GM12874 (cell line): ENCODE measurements at regions not wholly inside any gene's neighbourhood (a gene's known extent, or its start where the extent isn't known, plus 50 kb on each side); places are given as distances from the start of the nearest gene placed in this dataset.

Source experiments
- CTCF ChIP-seq: IDR thresholded peaks from 2 replicates; pipeline ENCODE4 v1.5.1; 2011; ENCODE audit warnings: low read depth, mild to moderate bottlenecking, control low read depth, low read length, moderate library complexity; ENCODE audit not compliant: insufficient read depth

GRCh38 chr18:31241425-31241824 is 76.5 kb upstream of the DSG1 start:
- TF ChIP-seq CTCF, result no peak

- TF ChIP-seq CTCF, result peak; percentile 71
These were observed 76.0 kb upstream of the DSG1 start for GRCh38 chr18:31241900-31242409.

- TF ChIP-seq CTCF, result no peak
These were observed 74.0 kb upstream of the DSG1 start for GRCh38 chr18:31243740-31244512.

GRCh38 chr18:31244771-31245394 is 73.1 kb upstream of the DSG1 start:
- TF ChIP-seq CTCF, result no peak

GRCh38 chr18:31245820-31246219 is 72.1 kb upstream of the DSG1 start:
- TF ChIP-seq CTCF, result no peak

GRCh38 chr18:31246460-31246859 is 71.5 kb upstream of the DSG1 start:
- no peak for TF ChIP-seq CTCF

GRCh38 chr18:31247574-31248199 is 70.3 kb upstream of the DSG1 start:
- no peak for TF ChIP-seq CTCF
